ENCODE measurements at regions not wholly inside any gene's neighbourhood (a gene's known extent, or its start where the extent isn't known, plus 50 kb on each side); places are given as distances from the start of the nearest gene placed in this dataset.

DNA sequence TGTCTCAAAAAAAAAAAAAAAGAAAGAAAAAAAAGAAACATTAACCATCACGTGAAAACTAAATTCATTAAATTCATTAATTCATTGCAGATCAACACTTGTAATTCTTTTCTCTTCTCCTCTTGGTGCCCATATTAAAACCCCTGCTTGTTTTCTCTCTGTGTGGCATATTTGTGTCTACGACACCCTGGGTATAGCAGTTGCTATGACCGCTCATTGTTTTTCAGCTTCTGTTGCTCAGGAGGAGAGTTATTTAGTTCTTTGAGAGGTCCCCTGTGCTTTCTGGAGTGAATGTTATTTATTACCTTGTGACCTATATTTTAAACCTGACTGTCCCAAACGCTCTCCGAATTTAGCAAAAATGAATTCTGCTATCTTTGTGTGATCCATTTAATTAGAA, 62.3 kb upstream of the CLMP start:
- TF ChIP-seq, protein P1, sequence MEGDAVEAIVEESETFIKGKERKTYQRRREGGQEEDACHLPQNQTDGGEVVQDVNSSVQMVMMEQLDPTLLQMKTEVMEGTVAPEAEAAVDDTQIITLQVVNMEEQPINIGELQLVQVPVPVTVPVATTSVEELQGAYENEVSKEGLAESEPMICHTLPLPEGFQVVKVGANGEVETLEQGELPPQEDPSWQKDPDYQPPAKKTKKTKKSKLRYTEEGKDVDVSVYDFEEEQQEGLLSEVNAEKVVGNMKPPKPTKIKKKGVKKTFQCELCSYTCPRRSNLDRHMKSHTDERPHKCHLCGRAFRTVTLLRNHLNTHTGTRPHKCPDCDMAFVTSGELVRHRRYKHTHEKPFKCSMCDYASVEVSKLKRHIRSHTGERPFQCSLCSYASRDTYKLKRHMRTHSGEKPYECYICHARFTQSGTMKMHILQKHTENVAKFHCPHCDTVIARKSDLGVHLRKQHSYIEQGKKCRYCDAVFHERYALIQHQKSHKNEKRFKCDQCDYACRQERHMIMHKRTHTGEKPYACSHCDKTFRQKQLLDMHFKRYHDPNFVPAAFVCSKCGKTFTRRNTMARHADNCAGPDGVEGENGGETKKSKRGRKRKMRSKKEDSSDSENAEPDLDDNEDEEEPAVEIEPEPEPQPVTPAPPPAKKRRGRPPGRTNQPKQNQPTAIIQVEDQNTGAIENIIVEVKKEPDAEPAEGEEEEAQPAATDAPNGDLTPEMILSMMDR (IDR thresholded peaks at IDR 0.05) = no peak
- TF ChIP-seq POLR2A (IDR thresholded peaks at IDR 0.05) = no peak

Measured in adrenal gland (tissue), 5 donors.